Activated naive CD4-positive, alpha-beta T cell treated with anti-CD3 and anti-CD28 coated beads, Interleukin-2, amount 50 U/mL, for 72 hours (primary cell): ENCODE measurements at regions not wholly inside any gene's neighbourhood (a gene's known extent, or its start where the extent isn't known, plus 50 kb on each side); places are given as distances from the start of the nearest gene placed in this dataset.

Experiments
- ATAC-seq, 2 donors: fragments of 150-1000 bp; cut with Tn5 transposase; 2 replicates each; pipeline ENCODE4 v1.10.0; 2021; ENCODE audit warnings: mild to moderate bottlenecking in 2 of 2, moderate library complexity in 2 of 2
- DNase-seq, 2 donors: peaks; one replicate each; pipeline ENCODE4 v3.0.0; 2021 to 2022; ENCODE audit warnings: low spot score in 2 of 2
- H3K27ac Mint-ChIP-seq, 2 donors: one replicate each; pipeline ENCODE4 v1.8.0; 2022; ENCODE audit warnings: mild to moderate bottlenecking in 2 of 2, mixed read lengths in 2 of 2
- H3K36me3 Mint-ChIP-seq, 2 donors: one replicate each; pipeline ENCODE4 v1.8.0; 2022; ENCODE audit warnings: mixed read lengths in 2 of 2
- H3K9me3 Mint-ChIP-seq, 2 donors: one replicate each; pipeline ENCODE4 v1.8.0; 2022; ENCODE audit warnings: mixed read lengths in 2 of 2

DNA sequence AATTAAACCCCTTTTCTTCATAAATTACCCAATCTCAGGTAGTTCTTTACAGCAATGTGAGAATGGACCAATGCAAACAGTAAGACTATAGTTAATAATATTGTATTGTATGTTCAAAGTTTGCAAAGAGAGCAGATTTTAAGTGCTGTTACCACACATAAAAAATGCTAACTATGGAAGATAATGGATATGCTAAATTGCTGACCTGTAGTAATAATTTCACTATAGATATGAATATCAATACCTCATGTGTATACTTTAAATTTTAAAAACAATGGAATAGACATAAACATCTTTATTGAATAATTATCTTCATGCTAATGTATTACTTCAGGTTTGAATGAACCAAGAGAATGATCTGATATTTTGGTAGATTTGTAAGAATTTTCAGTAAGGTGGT lies 552.4 kb upstream of the CHRM3 start:
- H3K9me3 Mint-ChIP-seq = peaks cover 17 to 24% of the 10 kb centered on the region in 2 donors

DNA sequence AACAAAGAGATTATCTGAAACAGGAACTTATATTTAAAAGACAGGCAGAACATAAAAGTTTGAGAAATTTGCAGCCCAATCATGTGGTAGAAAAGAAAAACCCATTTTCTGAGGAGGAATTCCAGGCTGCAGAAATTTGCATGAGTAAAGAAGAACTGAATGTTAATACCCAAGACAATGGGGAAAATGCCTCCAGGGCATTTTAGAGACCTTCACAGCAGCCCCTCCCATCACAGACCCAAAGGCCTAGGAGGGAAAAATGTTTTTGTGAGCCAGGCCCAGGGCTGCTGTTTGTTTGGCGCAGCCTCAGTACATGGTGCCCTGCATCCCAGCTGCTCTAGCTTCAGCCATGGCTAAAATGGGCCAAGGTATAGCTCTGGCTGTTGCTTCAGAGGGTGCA lies 554.3 kb upstream of the CHRM3 start:
- DNase-seq = no peak

More for the DNA sequence above, 552.4 kb upstream of the CHRM3 start:
- no peak overlapping the region for H3K27ac Mint-ChIP-seq
- peaks cover 0 to 13% of the 10 kb centered on the region in 2 donors for H3K36me3 Mint-ChIP-seq
- ATAC-seq = no peak
- no peak for DNase-seq

DNA sequence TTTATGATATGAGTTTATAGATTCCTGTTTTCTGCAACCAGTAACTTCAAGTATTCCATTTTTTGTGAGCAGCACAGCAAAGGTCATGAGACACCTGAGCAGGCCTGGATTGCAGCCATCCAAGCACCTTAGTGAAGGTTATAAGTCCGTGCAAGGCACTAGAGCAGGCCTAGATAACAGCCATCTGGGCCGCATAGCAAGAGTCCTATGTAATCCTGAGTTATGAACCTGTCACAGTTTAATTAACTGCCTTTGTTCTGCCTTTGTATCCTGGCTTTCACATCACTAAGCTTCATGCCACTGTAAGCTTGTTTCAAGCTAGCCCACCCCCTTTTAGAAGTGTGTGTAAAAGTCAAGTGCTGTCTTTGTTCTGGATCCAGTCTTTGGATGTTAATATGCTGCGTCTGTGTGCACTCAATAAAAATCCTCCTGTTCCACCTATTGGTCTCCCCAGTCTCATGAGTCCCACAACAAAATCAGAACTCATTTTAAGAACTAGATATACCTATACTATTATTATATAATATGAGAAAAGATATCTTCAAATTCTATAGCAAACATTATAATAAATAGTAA lies 556.2 kb upstream of the CHRM3 start:
- ATAC-seq (no peak), DNase-seq (no peak)
- no peak overlapping the region for H3K27ac Mint-ChIP-seq
- peaks cover 17 to 26% of the 10 kb centered on the region in 2 donors for H3K9me3 Mint-ChIP-seq
- peaks cover 0 to 13% of the 10 kb centered on the region in 2 donors for H3K36me3 Mint-ChIP-seq

More for the DNA sequence above, 554.3 kb upstream of the CHRM3 start:
- Mint-ChIP-seq H3K36me3 (peaks cover 0 to 13% of the 10 kb centered on the region in 2 donors), H3K27ac (no peak overlapping the region), H3K9me3 (peaks cover 17 to 26% of the 10 kb centered on the region in 2 donors)
- ATAC-seq = no peak

DNA sequence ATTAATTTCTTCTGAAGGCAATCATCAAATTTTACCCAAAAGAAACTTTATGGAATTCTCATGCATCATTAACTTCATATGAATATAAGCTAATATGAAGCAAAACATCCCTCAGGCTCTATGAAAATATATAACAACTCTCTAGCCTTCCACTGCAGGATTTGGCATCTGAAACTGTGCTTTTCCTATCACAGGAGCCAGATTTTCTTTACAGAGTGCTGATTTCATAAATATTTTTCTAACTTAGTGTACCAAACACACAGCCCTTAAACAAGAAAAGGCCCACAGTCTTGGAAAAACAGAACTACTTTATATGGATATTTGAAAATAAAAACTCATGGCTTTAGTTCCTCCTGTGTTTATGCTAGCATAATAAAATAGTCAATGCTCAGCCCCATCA lies 559.5 kb upstream of the CHRM3 start:
- ATAC-seq = no peak
- H3K9me3 Mint-ChIP-seq = peaks cover 12 to 26% of the 10 kb centered on the region in 2 donors
- H3K36me3 Mint-ChIP-seq = peaks cover 0 to 11% of the 10 kb centered on the region in 2 donors
- DNase-seq = no peak
- no peak overlapping the region for H3K27ac Mint-ChIP-seq

DNA sequence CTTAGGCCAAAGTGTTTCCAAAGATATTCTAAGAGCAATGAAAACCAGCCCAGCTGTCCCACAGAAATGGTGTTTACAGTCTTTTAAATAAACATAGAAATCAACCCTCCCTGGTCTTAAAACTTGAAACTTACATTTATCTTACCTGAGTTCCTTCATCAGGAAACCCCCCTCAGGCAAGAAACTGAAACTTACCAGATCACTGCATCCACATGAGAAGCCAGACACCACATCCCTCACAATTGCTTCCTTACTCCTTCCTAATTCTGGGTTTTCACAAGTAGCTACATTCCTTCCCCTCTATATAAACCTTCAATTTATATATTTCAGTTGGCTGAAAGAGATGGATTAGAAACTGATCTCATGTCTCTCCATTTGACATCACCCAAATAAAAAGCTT lies 563.0 kb upstream of the CHRM3 start:
- Mint-ChIP-seq H3K27ac (no peak overlapping the region), H3K36me3 (no peaks in the 10 kb centered on the region), H3K9me3 (peaks cover 0 to 16% of the 10 kb centered on the region in 2 donors)
- DNase-seq (no peak), ATAC-seq (no peak)

DNA sequence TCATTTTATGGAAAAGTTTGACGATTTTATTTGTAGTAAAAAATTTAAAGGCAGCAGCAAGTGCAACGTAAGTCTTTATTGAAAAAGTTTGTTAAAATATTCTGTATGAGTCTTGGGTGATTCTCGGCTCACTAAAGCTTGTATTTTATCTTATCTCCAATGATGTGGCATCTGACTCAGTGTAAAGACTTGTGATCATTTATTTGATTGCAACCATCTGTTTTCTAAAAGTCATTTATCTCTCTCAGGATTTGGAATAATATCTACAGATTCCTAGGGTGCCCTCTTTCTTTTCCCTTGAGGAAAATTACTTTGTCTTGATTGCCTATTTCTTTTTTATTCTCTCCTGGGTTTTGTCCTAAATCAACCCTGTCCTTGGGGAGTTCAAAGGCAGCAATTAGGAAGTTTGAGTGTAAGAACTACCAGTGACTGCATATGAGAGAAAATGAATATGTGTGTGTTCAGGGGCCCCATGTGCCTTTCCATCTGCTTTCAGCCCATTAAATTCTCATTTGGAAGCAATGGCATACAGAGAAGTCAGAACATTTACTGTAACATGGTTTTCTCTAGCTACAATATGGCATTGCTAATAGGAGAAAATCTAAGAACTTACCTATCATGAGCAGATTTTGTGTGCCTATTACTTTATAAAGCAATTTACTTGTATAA lies 575.0 kb upstream of the CHRM3 start:
- peaks cover 23 to 24% of the 10 kb centered on the region in 2 donors for H3K9me3 Mint-ChIP-seq
- ATAC-seq (no peak), DNase-seq (no peak)
- H3K27ac Mint-ChIP-seq = no peak overlapping the region
- no peaks in the 10 kb centered on the region for H3K36me3 Mint-ChIP-seq

DNA sequence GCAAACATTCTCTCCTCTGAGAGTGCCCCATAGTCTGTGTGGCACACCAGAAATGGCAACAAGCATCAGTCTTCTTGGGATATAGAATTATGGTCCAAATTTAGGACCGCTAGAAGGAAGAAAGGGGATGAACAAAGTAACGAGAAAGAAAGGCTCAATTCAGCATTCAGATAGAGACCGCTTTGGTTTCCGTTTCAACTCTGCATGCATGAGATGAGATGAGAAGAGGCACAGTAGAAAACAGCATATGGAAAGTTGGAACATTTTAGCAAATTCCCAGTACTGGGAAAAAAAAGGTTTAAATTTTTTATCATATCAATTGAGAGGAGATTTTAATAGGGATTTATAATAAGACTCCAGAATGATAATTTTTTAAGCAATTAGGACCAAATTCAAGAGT lies 595.5 kb upstream of the CHRM3 start:
- no peak for DNase-seq
- Mint-ChIP-seq H3K27ac (no peak overlapping the region), H3K36me3 (no peaks in the 10 kb centered on the region), H3K9me3 (peaks cover 15 to 29% of the 10 kb centered on the region in 2 donors)
- ATAC-seq = no peak

DNA sequence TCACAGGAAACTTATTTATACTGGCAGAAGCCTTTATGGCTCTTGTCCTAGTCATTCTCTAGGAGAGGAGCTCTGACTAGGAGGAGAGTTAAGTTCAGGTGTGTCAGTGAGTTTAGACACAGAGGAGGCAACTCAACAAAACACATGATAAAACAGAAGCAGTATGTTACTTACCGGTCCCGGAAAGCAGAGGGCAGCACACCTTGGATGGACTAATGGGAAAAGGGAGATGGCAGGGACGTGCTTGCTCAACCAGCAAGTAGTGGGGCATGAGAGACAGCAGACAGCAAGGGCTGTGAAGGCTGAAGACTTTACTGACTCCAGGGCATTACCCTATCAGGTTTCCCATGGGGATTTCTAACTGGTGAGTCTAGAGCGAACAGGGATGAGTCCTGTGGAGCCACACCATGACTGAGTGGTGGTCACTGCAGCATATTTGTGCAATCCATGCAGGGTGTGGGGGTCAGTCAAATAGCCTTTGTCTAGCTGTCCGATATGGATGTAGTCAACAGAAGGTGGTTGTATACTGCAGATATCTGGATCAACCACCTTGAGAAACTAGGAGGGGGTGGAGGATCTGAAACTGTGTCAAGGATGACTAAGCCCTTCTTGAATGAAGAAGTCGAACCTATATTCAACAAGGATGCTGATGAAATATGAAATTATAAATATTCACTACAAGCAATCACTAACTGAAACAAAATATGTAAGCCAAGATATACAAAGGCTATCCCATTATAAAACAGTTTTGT lies 596.3 kb upstream of the CHRM3 start:
- DNase-seq (no peak), ATAC-seq (no peak)
- H3K36me3 Mint-ChIP-seq = no peaks in the 10 kb centered on the region
- H3K9me3 Mint-ChIP-seq = peaks cover 15 to 29% of the 10 kb centered on the region in 2 donors
- no peak overlapping the region for H3K27ac Mint-ChIP-seq

DNA sequence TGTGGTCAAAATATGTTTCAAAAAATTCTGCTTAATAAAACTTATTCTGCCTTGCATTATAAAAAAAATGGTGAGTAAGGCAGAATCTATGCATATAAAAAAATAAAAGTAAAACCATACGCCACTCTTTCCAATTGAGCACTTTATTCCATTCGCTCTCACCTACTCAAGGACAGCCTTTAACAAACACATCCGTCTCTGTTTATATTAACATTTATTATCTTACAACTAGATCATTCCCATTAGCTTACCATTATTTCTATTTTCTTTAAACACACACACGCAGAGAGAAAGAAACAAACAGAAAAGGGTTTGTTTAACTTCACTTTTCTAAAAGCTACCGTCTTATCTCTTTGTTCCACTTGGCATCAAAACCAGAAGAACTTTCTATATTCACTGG lies 598.9 kb upstream of the CHRM3 start:
- peaks cover 9 to 22% of the 10 kb centered on the region in 2 donors for H3K9me3 Mint-ChIP-seq
- no peak overlapping the region for H3K27ac Mint-ChIP-seq
- no peaks in the 10 kb centered on the region for H3K36me3 Mint-ChIP-seq
- DNase-seq (no peak), ATAC-seq (no peak)

DNA sequence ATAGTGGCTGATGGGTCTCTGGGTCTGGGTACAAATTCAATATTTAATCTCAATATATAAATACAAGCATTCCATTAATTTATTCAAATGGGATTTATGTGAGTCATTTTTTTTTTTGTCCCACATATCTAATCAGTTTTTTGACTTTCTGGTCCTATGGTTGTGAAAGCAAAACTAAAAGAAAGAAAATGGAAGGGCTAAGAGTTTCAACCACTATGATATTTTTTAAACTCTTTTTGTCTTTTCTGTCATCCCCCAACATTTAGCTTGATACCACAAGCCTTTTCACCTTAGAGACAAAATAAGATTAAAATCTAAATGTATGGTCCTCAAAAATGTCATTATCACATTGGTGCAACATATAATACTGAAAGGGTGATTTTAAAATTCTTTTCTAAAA lies 602.7 kb upstream of the CHRM3 start:
- no peak for DNase-seq
- peaks cover 4 to 22% of the 10 kb centered on the region in 2 donors for H3K9me3 Mint-ChIP-seq
- no peak overlapping the region for H3K27ac Mint-ChIP-seq
- H3K36me3 Mint-ChIP-seq = no peaks in the 10 kb centered on the region
- ATAC-seq = no peak

DNA sequence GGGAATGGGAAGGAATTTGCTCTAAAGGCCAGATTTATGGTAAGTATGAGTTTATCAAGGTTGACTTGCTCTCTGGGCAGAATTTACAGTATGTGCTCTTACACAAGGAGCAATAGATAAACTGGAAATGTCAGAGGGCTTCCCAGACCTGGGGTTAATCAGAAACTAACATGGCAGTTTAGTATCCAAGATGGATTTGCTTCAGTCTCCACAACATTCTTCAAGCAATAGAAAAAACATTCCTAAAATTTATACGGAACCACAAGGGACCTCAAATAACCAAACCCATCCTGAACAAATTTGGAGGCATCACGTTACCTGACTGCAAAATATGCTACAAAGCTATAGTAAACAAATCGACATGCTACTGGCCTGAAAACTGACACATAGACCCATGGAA lies 606.7 kb upstream of the CHRM3 start:
- Mint-ChIP-seq H3K9me3 (peaks cover 0 to 13% of the 10 kb centered on the region in 2 donors), H3K27ac (no peak overlapping the region), H3K36me3 (no peaks in the 10 kb centered on the region)
- DNase-seq = no peak
- ATAC-seq = no peak

DNA sequence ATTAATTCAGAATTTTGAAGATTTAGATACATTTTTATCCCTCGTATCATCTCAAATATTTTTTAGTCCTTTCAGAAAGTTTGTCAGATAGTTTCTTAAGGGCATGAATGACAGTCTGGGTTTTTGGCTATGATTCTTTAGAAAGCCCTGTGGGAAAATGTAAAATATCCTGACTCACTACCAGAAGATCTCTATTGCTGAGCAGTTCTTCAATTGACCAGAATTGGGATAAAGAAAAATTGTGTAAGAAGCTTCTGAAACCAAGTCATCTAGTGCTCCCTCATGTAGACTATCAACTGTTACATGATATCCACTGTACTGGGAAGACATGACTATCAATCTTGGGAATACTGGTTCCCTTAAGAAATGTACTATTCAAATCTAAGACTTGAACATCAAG lies 608.3 kb upstream of the CHRM3 start:
- Mint-ChIP-seq H3K36me3 (no peaks in the 10 kb centered on the region), H3K9me3 (peaks cover 1 to 13% of the 10 kb centered on the region in 2 donors), H3K27ac (no peak overlapping the region)
- no peak for DNase-seq
- ATAC-seq = no peak

DNA sequence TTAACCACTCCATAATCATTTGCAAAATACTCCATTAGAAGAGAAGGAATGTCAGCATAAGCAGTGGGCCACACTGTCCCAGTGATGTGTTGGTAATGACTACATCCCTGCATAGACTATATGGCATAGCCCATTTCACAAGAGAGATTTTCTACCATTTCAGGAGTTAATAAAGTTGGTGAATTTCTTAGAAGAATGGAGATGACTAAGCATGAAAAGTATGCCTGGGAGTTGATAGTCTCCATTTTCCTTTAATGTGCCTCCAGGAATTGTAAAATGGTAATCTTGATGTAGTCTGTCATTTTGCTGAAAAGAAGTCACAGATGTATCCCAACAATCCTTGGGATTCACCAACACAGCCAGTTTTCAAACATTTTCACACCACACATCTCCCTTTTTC lies 608.8 kb upstream of the CHRM3 start:
- no peaks in the 10 kb centered on the region for H3K36me3 Mint-ChIP-seq
- ATAC-seq = no peak
- no peak for DNase-seq
- peaks cover 5 to 13% of the 10 kb centered on the region in 2 donors for H3K9me3 Mint-ChIP-seq
- H3K27ac Mint-ChIP-seq = no peak overlapping the region

DNA sequence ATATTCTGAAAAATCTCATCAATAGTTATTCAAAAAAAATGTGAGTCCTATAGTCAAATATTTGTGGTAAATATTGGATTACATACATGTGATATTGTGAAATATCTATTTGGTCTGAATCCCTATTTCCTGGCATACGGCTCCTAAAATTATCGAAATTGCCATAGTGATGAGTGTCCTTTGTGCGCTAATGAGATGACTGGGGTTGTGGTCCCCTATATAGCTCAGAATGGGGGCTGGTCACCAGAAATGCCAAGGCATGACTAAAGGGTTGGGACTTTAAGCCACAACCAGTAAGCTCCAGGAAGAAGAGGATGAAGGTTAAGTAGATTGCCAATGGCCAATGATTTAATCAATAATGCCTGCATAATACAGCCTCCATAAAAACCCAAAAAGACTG lies 610.2 kb upstream of the CHRM3 start:
- Mint-ChIP-seq H3K9me3 (peaks cover 5 to 9% of the 10 kb centered on the region in 2 donors), H3K27ac (no peak overlapping the region), H3K36me3 (no peaks in the 10 kb centered on the region)
- ATAC-seq (no peak), DNase-seq (no peak)

DNA sequence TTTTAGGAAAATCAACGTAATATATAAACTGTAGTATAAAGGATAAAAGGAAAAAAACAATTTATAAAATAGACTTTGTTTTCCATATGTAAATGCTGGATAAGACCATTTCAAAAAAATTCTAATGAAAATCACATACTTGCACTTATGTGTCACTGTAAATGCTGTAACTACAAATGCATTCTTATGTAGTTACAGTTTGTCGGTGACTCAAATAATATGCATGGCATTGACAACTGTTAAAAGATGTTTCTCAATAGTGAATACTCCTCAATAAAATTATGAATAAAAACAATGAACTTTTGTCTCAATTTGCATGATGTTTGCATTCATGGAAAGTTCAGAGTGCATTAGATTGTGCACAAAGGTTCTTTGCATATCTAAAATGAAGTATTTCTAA lies 614.0 kb upstream of the CHRM3 start:
- Mint-ChIP-seq H3K9me3 (peaks cover 5 to 8% of the 10 kb centered on the region in 2 donors), H3K27ac (no peak overlapping the region), H3K36me3 (no peaks in the 10 kb centered on the region)
- DNase-seq (no peak), ATAC-seq (no peak)

DNA sequence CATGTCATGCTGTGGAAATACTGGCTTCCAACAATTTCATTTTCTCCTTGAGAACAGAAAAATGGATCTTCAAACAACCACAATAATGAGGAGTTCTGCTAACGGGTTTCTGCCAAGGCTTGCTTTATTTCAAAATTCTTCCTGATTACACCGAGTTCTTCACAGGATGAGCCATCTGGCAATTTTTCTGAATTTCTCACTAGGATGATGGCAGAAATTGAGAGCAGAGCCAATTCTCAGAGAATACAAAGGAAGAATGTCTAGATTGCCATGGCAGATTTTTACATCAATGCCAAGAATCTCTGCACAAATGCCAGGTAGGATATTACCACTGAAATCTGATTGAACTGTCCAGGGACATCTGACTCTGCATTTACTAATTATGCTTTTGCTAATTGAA lies 619.0 kb upstream of the CHRM3 start:
- ATAC-seq (no peak), DNase-seq (no peak)
- Mint-ChIP-seq H3K36me3 (peaks cover 0 to 6% of the 10 kb centered on the region in 2 donors), H3K27ac (no peak overlapping the region), H3K9me3 (peaks cover 13 to 25% of the 10 kb centered on the region in 2 donors)

DNA sequence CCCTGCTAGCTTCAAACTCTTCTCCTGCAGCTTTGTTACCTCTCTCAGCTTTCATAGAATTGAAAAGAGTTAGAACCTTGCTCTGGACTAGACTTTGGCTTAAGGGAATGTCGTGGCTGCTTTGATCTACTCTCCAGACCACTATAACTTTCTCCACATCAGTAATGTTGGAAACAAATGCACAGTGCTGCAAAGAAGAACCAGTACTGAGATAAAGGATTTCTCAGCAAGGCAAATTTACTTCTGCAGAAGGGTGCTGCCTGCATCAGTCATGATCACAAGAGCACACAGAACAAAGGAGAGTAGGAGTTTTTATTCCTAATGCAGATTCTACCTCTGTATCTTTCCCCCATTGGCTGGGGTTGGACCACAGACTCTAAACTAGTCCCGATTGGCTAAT lies 621.6 kb upstream of the CHRM3 start:
- DNase-seq (no peak), ATAC-seq (no peak)
- peaks cover 21 to 26% of the 10 kb centered on the region in 2 donors for H3K9me3 Mint-ChIP-seq
- H3K27ac Mint-ChIP-seq = no peak overlapping the region
- H3K36me3 Mint-ChIP-seq = peaks cover 0 to 6% of the 10 kb centered on the region in 2 donors
